GM19438 (cell line): ENCODE measurements at regions not wholly inside any gene's neighbourhood (a gene's known extent, or its start where the extent isn't known, plus 50 kb on each side); places are given as distances from the start of the nearest gene placed in this dataset.

Source experiments
- ATAC-seq: cut with Tn5 transposase; IDR thresholded peaks from one replicate; pipeline ENCODE4 v1.9.1; 2021; ENCODE audit warnings: low read depth; ENCODE audit not compliant: unreplicated experiment

DNA sequence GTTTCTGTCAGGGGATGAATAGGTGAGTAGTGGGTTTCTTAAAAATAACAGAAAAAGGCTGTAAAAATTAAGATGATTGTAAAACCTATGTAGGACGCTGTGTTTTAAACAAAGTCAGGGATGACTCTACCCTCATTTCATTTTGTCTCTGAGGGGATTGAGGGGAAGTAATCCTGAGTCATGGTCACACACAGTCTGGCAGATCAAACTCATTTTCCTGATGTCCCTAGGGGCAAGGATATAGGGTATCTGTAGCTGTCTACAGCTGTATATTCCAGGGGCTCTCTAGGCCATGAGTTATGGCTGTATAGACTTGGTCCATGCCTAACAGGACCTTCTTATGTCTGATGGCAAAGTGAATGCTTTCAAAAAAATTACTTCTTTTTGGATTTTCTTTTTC is 421.1 kb downstream of the PDCD6IP start:
- no peak for ATAC-seq

DNA sequence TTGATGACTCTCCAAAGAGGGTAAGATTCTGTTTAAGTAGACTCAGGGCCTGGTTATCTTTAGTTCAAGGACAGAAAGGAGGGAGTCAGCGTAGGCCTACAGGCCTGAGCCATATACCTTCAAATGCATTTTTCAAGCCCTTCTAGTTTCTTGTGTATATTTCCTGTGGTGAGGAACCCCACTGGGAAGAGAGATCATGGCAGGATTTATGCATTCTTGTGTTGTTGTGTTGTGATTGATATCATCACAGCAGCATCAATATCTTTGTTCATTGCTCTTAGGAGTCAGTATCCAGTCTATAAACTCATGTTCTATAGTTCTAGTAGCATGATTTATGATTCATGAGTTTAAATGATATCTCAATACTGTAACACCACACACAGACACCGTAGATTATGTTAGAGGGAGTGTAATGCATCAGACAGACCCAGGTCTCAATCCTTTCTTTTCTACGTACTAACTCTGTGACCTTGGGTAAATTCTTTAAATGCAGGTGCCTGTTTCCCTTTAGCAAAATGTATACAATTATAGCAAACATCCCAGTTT is 427.5 kb downstream of the PDCD6IP start:
- ATAC-seq: no peak

GRCh38 chr3:34229876-34230275 is 431.4 kb downstream of the PDCD6IP start:
- ATAC-seq: no peak

GRCh38 chr3:34235096-34235495 is 436.7 kb downstream of the PDCD6IP start:
- ATAC-seq: no peak

DNA sequence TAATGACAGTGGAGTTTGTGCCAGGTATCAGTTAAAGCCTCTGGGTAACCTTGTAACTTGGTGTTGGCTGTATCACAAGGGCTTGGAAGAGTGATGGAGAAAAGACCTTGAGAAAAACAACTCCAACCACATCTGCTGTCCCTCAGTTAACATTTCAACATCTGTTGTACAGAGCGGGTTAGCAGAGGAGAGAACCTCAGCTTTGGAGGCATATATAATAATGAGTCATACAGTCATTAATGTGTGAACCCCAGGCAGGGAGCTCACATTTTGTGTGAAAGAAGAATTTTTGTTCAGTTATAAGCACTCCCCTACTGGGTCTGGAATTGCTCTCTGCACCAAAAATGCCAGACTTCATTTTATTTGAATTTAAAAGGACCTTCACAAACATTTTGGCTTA is 439.5 kb downstream of the PDCD6IP start:
- no peak for ATAC-seq

DNA sequence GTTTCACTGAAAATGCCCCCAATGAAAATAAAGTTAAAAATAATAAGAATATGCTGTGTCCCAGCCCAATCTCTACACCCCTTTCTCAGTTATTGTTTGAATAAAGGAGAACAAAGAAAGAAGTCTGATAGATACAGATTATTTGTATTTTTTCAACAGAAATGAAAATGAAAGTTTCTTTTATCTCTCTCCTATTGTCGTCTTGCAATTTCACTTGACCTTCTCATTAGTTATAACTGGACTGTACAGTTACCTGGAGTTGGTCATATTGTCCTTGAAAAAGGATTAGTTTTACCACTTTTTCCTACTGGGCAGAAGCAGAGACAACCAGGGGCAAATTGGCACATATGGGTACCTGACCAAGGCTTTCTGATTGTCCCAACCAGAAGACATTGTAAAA is 440.0 kb downstream of the PDCD6IP start:
- ATAC-seq: no peak

GRCh38 chr3:34239287-34239686 is 440.9 kb downstream of the PDCD6IP start:
- no peak for ATAC-seq

DNA sequence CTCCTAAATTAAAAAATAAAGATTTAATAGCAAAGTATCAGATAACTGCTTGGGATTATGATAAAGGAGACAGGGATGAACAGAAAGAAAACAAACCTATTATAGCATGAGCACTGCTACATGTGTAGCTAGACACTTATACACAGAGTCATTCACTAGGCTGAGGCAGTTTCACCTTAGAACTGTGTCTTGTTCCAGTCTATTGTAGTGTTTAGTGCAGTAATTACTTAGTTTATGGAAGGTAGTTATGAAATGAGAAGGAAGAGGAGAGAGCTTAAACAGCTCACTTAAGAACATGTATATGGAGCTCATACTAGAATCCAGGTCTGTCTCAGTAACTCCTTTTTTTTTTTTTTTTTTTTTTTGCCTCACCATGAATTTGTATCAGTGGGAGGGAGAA is 441.4 kb downstream of the PDCD6IP start:
- ATAC-seq: no peak

DNA sequence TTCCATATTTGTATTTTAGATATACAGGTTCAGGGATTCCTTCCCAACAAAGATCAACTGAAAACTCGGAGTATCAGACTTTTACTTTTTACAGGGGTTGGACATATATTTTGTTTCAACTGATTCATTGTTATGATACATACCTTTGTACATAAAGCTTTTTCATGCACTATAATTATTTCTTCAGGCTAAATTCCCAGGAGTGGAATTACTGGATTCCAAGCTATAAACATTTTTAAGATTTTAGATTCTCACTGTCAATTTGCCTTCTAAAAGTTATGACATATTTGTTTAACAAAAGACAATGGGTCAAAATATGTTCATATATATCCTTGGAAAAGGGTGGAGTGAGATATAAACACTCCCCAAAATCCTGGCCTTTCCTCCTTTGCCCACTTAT is 449.0 kb downstream of the PDCD6IP start:
- ATAC-seq: no peak

GRCh38 chr3:34248352-34248751 is 449.9 kb downstream of the PDCD6IP start:
- ATAC-seq: peak; percentile 98

- ATAC-seq: no peak
Observed at GRCh38 chr3:34254285-34254684, 455.9 kb downstream of the PDCD6IP start.

- no peak for ATAC-seq
Observed at GRCh38 chr3:34256021-34256420, 457.6 kb downstream of the PDCD6IP start.

DNA sequence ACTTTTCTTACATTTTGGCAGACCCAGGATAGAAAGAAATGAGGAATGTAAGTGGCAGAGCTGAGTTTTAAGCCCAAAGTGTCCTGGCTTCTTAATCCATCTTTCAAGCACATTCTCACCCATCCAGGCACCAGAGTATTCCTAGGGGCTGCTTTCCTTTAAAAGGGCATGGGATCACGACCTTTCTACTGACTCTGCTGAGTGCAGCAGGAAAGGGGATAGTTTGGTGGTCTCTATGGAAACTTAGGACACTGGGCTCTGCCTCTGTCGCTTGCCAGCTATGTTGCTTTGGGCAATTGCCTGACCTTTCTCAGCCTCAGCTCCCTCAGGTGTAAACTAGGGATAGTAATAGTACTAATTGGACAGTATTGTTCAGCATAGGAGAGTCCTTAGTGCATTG is 458.4 kb downstream of the PDCD6IP start:
- ATAC-seq: no peak

DNA sequence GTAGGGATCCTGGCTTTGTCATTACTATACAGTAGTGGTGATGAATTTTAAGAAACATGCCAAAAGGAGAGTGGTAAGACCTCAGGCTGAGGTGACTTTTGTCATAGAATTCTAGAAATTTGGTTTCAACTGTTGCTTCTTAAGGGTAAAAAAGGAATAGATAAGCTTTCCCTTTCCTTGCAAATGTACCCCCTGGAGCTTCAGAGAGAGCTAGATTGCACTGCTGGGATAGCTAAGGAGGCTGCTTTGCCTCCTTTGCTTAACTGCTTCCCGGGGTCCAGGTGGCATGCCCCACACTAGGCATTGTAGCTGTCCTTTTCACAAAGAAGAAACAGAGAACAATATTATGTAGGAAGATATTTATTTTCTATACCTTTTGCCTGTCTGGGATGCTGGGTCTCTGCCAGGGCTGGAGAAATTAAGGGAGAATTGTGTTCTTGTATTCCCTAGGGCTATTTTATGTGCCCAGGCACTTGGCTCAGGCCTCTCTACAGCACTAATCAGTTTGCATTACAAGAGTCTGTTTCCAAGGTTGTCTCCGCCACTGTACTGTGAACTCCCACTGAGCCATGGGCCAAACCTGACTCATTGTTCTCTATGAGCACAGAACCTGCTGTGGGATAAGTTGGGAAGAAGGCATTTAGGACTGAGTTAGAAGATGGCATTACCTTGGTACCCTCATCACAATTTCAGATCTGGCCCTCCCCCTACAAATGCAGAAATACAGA is 460.0 kb downstream of the PDCD6IP start:
- ATAC-seq: no peak

GRCh38 chr3:34260271-34261000 is 462.0 kb downstream of the PDCD6IP start:
- ATAC-seq: no peak

DNA sequence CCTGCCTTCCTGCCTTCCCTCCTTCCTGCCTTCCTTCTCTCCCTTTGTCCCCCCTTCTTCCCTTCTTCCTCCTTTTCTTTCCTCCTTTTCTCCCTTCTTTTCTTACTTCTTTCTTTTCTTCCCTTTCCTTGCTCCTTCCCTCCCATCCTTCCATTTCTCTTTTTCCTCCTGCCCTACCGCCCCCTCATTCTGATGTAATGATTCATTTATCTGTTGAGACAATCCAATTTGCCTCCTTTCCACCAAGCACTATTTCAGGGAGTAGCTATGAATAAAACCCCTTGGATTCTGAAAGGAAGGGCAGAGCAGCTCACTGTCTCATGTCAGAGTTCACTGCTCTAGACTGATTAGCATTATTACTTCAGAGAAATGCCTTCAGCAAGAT is 462.6 kb downstream of the PDCD6IP start:
- ATAC-seq: no peak

- no peak for ATAC-seq
Observed at GRCh38 chr3:34263101-34263621, 464.7 kb downstream of the PDCD6IP start.

DNA sequence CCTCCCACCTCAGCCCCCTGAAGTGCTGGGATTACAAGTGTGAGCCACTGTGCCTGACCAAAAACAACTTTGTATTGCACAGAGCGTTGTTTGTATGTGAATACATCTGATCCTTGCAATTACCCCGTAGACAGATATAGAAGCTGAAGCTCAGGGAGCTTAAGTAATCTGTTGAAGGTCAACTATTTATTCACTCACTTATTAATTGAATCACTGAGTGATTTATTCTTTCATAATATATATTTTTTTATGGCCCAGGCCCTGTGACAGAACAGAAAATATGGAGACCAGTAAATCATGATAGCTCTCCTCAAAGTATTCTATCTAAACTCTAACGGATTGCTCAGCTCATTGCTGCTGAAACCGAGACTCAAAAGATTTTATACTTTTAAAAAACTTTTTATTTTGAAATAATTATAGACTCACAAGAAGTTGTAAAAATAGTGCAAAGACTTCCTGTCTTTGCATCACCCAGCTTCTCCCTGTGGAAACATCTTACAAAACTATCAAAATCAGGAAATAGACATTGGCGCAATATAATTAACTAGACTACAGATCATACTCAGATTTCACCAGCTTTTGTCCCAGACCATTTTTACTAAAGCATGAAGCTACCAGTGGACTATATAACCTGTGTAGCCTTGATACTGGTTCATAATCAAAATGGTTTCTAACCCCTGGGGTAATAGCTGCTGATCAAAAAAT is 466.1 kb downstream of the PDCD6IP start:
- ATAC-seq: no peak

GRCh38 chr3:34267088-34267487 is 468.7 kb downstream of the PDCD6IP start:
- no peak for ATAC-seq

DNA sequence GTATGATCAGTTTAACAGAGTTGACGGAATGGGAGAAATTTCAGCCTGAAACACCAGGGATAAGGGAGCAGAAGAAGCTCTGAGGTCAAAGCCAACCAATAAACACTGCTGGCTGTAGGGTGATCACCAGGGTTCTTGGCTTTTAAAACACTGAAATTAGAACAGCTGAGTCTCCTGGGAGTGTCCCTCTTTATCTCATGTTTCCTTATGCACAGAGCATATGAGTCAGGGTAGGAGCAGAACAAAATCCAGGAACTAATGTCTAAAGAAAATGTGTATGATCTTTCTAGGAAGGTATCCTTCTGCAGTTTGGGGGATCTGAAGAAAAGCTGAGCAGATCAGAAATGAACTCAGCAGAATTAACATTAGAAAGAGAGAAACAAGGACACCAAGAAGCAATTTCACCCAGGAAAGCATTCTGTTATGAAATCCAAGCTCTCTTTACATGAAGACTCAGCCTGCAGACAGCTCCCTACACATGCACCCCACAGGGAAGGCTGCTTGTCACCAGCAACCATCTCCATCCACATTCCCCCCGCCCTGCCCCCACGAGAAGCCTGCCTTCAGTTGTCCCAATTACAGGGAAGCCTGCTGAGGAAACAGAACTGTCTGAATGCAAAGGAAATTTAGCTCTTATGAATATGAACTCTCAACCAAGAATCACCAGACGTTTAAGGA is 469.7 kb downstream of the PDCD6IP start:
- no peak for ATAC-seq

DNA sequence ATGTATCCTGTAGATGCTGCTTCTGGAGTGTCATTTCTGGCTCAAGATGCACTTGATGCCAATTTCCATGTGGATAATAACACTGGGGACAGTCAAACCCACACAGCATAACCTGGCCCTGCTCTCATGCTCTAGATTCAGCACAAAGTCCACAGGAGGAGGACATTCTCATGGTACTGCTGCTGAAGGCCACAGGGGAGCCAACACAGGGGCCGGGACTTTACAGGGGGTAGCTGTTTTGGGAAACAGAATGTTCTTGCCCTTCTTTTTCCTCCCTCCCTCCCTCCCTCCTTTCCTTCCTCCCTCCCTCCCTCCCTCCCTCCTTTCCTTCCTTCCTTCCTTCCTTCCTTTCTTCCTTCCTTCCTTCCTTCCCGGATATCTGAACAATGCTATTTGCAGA is 477.4 kb downstream of the PDCD6IP start:
- ATAC-seq: no peak
